OCI-LY1 (cell line): ENCODE measurements at regions not wholly inside any gene's neighbourhood (a gene's known extent, or its start where the extent isn't known, plus 50 kb on each side); places are given as distances from the start of the nearest gene placed in this dataset.

Source experiments
- H2AFZ ChIP-seq: fragments of 200-600 bp; sonication (generic), shearing (Covaris generic); 2 replicates; pipeline ENCODE4 v1.6.0; 2014; ENCODE audit warnings: antibody characterized with exemption, mild to moderate bottlenecking, low read length
- H3F3A ChIP-seq: fragments of 200-600 bp; sonication (generic), shearing (Covaris generic); 2 replicates; pipeline ENCODE4 v1.6.0; 2014; ENCODE audit warnings: mild to moderate bottlenecking, antibody characterized with exemption, low read length, moderate library complexity; ENCODE audit not compliant: insufficient read depth
- H3K27ac ChIP-seq: fragments of 200-600 bp; sonication (generic); 2 replicates; pipeline ENCODE4 v1.5.1; 2014; ENCODE audit warnings: low read length, mixed run types, mild to moderate bottlenecking, low read depth; ENCODE audit not compliant: poor library complexity, severe bottlenecking
- H3K27me3 ChIP-seq: fragments of 200-600 bp; sonication (generic); 2 replicates; pipeline ENCODE4 v1.6.0; 2014; ENCODE audit warnings: antibody characterized with exemption, mild to moderate bottlenecking, low read length, moderate library complexity; ENCODE audit not compliant: insufficient read depth
- H3K36me3 ChIP-seq: fragments of 200-600 bp; sonication (generic); 2 replicates; pipeline ENCODE4 v1.6.1; 2014; ENCODE audit warnings: mild to moderate bottlenecking, antibody characterized with exemption, low read length, moderate library complexity, mixed read lengths; ENCODE audit not compliant: insufficient read depth
- H3K4me1 ChIP-seq: fragments of 200-600 bp; sonication (generic); 2 replicates; pipeline ENCODE4 v1.5.1; 2014; ENCODE audit warnings: mild to moderate bottlenecking, low read length, moderate library complexity; ENCODE audit not compliant: insufficient read depth, severe bottlenecking
- H3K4me2 ChIP-seq: fragments of 200-600 bp; sonication (generic), shearing (Covaris generic); 2 replicates; pipeline ENCODE4 v1.6.1; 2014; ENCODE audit warnings: low read length
- H3K4me3 ChIP-seq: fragments of 200-600 bp; sonication (generic); 2 replicates; pipeline ENCODE4 v1.5.1; 2014; ENCODE audit warnings: low read length, low read depth, mild to moderate bottlenecking, mixed read lengths; ENCODE audit not compliant: poor library complexity, severe bottlenecking
- H3K79me2 ChIP-seq: fragments of 200-600 bp; shearing (Covaris generic); 2 replicates; pipeline ENCODE4 v1.6.1; 2016; ENCODE audit warnings: mixed run types, low read length, mixed read lengths; ENCODE audit not compliant: insufficient read depth
- H3K9ac ChIP-seq: fragments of 200-600 bp; sonication (generic), shearing (Covaris generic); 2 replicates; pipeline ENCODE4 v1.6.1; 2014; ENCODE audit warnings: mild to moderate bottlenecking, low read length, mixed read lengths
- H3K9me2 ChIP-seq: fragments of 200-600 bp; sonication (generic), shearing (Covaris generic); 2 replicates; pipeline ENCODE4 v1.6.1; 2014; ENCODE audit warnings: low read depth, mild to moderate bottlenecking, low read length, mixed read lengths
- H3K9me3 ChIP-seq: fragments of 200-600 bp; shearing (Covaris generic); 2 replicates; pipeline ENCODE4 v1.6.1; 2014; ENCODE audit warnings: low read length, mixed read lengths
- H4K20me1 ChIP-seq: fragments of 200-600 bp; sonication (generic), shearing (Covaris generic); 2 replicates; pipeline ENCODE4 v1.6.0; 2016; ENCODE audit warnings: mild to moderate bottlenecking, low read length; ENCODE audit not compliant: insufficient read depth
- CTCF ChIP-seq: fragments of 200-600 bp; sonication (generic), shearing (Covaris generic); IDR thresholded peaks from 2 replicates; pipeline ENCODE4 v1.5.1; 2017; ENCODE audit warnings: mild to moderate bottlenecking, antibody characterized with exemption, low read length, moderate library complexity, mixed read lengths

- Histone ChIP-seq H3K4me2 (no peak overlapping the region), H3K9me2 (no peaks in the 10 kb centered on the region), H3K4me3 (no peak overlapping the region), H3K9ac (no peak overlapping the region), H3K9me3 (no peaks in the 10 kb centered on the region), H4K20me1 (no peaks in the 10 kb centered on the region), H2AFZ (no peak overlapping the region), H3K4me1 (no peaks in the 10 kb centered on the region), H3K27ac (no peak overlapping the region), H3F3A (no peaks in the 10 kb centered on the region), H3K27me3 (no peaks in the 10 kb centered on the region), H3K36me3 (no peaks in the 10 kb centered on the region), H3K79me2 (no peaks in the 10 kb centered on the region)
- no peak for TF ChIP-seq CTCF
Measured at GRCh38 chr5:121797681-121798518, 53.8 kb upstream of the FTMT start.
